Neural progenitor cell (in vitro differentiated cells): ENCODE measurements at regions not wholly inside any gene's neighbourhood (a gene's known extent, or its start where the extent isn't known, plus 50 kb on each side); places are given as distances from the start of the nearest gene placed in this dataset.

Experiments used
- EZH2 ChIP-seq: fragments of 200-600 bp; sonication (generic); IDR thresholded peaks from 2 replicates; pipeline ENCODE4 v1.6.1; 2017; ENCODE audit warnings: antibody characterized with exemption, mild to moderate bottlenecking, moderate library complexity
- TF ChIP-seq, protein P1 (sequence below): fragments of 200-600 bp; sonication (generic); IDR thresholded peaks from 2 replicates; pipeline ENCODE4 v1.5.1; 2017; ENCODE audit warnings: antibody characterized with exemption, mild to moderate bottlenecking

- TF ChIP-seq, protein P1, sequence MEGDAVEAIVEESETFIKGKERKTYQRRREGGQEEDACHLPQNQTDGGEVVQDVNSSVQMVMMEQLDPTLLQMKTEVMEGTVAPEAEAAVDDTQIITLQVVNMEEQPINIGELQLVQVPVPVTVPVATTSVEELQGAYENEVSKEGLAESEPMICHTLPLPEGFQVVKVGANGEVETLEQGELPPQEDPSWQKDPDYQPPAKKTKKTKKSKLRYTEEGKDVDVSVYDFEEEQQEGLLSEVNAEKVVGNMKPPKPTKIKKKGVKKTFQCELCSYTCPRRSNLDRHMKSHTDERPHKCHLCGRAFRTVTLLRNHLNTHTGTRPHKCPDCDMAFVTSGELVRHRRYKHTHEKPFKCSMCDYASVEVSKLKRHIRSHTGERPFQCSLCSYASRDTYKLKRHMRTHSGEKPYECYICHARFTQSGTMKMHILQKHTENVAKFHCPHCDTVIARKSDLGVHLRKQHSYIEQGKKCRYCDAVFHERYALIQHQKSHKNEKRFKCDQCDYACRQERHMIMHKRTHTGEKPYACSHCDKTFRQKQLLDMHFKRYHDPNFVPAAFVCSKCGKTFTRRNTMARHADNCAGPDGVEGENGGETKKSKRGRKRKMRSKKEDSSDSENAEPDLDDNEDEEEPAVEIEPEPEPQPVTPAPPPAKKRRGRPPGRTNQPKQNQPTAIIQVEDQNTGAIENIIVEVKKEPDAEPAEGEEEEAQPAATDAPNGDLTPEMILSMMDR, result no peak
- no peak for TF ChIP-seq EZH2
Measured at GRCh38 chr16:65817799-65818198, 548.7 kb upstream of the CDH5 start.
